Esophagus muscularis mucosa (tissue), 4 donors: ENCODE measurements at regions not wholly inside any gene's neighbourhood (a gene's known extent, or its start where the extent isn't known, plus 50 kb on each side); places are given as distances from the start of the nearest gene placed in this dataset.

Experiments used
- DNase-seq: peaks from one replicate; pipeline ENCODE4 v3.0.0-alpha.2; 2017; ENCODE audit errors: extremely low spot score
- H3K27ac ChIP-seq, 4 donors: fragments of 200-600 bp; sonication (generic); replicated peaks in 1 of 4; 1 replicate in 3 of 4; 2 replicates in 1 of 4; pipeline ENCODE4 v1.5.1; 2016 to 2019; ENCODE audit warnings: mild to moderate bottlenecking in 1 of 4
- H3K27me3 ChIP-seq, 4 donors: fragments of 200-600 bp; sonication (generic); one replicate each; pipeline versions ENCODE4 v1.5.1 to v1.6.0; 2016 to 2019
- H3K36me3 ChIP-seq, 4 donors: fragments of 200-600 bp; sonication (generic); one replicate each; pipeline ENCODE4 v1.5.1; 2016 to 2019
- H3K4me1 ChIP-seq, 4 donors: fragments of 200-600 bp; sonication (generic); one replicate each; pipeline ENCODE4 v1.5.1; 2016 to 2019
- H3K4me3 ChIP-seq, 4 donors: fragments of 200-600 bp; sonication (generic); 1 replicate in 2 of 4; 2 replicates in 2 of 4; pipeline ENCODE4 v1.5.1; 2016 to 2019; ENCODE audit warnings: mild to moderate bottlenecking in 4 of 4, moderate library complexity in 1 of 4
- H3K9me3 ChIP-seq, 4 donors: fragments of 200-600 bp; sonication (generic); 1 replicate in 3 of 4; 2 replicates in 1 of 4; pipeline ENCODE4 v1.5.1; 2016 to 2019
- EP300 ChIP-seq: sonication (generic); formaldehyde crosslinking; IDR thresholded peaks from one replicate; pipeline ENCODE4 v1.6.1; 2017; ENCODE audit warnings: antibody characterized with exemption
- POLR2A ChIP-seq: fragments of 450-650 bp; IDR thresholded peaks from one replicate; pipeline ENCODE4 v1.6.1; 2017; ENCODE audit warnings: antibody characterized with exemption, moderate library complexity, mild to moderate bottlenecking, low read depth
- POLR2AphosphoS5 ChIP-seq, 2 donors: sonication (generic); formaldehyde crosslinking; IDR thresholded peaks; one replicate each; pipeline ENCODE4 v1.6.1; 2017; ENCODE audit warnings: antibody characterized with exemption in 2 of 2
- WGBS: methylation state at CpG from one replicate; pipeline ENCODE4 v1.1.5; 2018; 5-methylcytosine and 5-hydroxymethylcytosine counted together
- intact Hi-C: fragments of 100-400 bp; cut with DNase I; formaldehyde crosslinking; loops from one replicate; pipeline ENCODE4 v1.15.1; 2023
- TF ChIP-seq, protein P1 (sequence below), 3 experiments: fragments of 200-600 bp in 2 of 3; fragments of 450-650 bp in 1 of 3; sonication (generic) in 2 of 3; IDR thresholded peaks; one replicate each; pipeline ENCODE4 v1.5.1; 2017 to 2019; ENCODE audit warnings: antibody characterized with exemption in 3 of 3, mild to moderate bottlenecking in 2 of 3, moderate library complexity in 1 of 3

- no peak for DNase-seq
- Histone ChIP-seq H3K27me3 (no peaks in the 10 kb centered on the region), H3K9me3 (no peaks in the 10 kb centered on the region), H3K4me1 (no peaks in the 10 kb centered on the region), H3K27ac (no peak overlapping the region), H3K36me3 (no peaks in the 10 kb centered on the region), H3K4me3 (no peak overlapping the region)
- TF ChIP-seq, protein P1, sequence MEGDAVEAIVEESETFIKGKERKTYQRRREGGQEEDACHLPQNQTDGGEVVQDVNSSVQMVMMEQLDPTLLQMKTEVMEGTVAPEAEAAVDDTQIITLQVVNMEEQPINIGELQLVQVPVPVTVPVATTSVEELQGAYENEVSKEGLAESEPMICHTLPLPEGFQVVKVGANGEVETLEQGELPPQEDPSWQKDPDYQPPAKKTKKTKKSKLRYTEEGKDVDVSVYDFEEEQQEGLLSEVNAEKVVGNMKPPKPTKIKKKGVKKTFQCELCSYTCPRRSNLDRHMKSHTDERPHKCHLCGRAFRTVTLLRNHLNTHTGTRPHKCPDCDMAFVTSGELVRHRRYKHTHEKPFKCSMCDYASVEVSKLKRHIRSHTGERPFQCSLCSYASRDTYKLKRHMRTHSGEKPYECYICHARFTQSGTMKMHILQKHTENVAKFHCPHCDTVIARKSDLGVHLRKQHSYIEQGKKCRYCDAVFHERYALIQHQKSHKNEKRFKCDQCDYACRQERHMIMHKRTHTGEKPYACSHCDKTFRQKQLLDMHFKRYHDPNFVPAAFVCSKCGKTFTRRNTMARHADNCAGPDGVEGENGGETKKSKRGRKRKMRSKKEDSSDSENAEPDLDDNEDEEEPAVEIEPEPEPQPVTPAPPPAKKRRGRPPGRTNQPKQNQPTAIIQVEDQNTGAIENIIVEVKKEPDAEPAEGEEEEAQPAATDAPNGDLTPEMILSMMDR (IDR thresholded peaks at IDR 0.05), result no peak
- no peak for TF ChIP-seq EP300
- no peak for TF ChIP-seq POLR2AphosphoS5 (IDR thresholded peaks at IDR 0.05)
- TF ChIP-seq POLR2A, result no peak
- 92% methylated on average over 3 of the region's 3 CpGs for WGBS
- intact Hi-C loops, result no loop called here
These were observed 204.4 kb downstream of the COG6 start for GRCh38 chr13:39859898-39860297.

DNA sequence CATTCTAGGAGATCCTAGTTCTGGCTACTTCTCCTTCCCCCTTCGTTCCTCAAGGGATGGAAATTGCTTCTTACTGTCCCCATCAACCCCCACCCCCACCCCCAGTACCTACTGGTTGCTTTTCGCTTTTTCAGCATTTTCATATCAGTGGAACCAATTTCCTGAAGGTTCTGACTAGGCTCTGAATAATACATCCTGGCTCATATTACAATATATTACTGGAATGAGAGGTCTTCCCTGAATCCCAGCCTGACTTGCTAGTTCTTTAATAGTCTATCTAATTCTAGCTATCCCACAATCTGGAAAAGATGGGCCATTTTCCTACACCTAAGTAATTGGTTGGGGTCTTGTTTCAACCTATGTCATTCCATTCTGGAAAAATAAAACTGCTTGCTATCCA lies 207.4 kb downstream of the COG6 start:
- DNase-seq, result no peak
- 91% methylated on average over 2 of the region's 2 CpGs for WGBS

DNA sequence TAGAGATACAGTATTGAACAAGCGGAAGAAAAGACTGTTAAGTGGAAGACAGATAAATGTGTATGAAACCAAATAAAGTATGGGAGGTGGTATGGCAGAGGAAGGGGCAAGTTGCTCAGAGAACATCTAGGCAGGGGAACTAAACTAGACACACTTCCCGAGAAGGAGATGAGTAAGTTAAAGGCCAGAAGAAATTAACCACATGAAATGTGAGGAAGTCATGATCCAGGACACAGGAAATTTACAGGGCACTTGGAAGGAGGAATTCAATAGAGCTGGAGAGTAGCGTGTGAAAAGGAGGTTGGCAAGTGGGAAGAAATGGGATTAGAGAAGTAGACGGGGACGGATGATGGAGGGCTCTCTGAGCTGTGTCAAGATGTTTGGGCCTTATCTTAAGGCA lies 208.8 kb downstream of the COG6 start:
- no peaks in the 10 kb centered on the region for H3K9me3 ChIP-seq
- TF ChIP-seq POLR2AphosphoS5 (IDR thresholded peaks at IDR 0.05), result no peak
- TF ChIP-seq, protein P1 (IDR thresholded peaks at IDR 0.05), result no peak
- TF ChIP-seq POLR2A, result no peak
- DNase-seq, result no peak
- H3K27me3 ChIP-seq, result no peaks in the 10 kb centered on the region
- WGBS, result 85% methylated on average over 5 of the region's 5 CpGs
- H3K36me3 ChIP-seq, result no peaks in the 10 kb centered on the region
- intact Hi-C loops, result no loop called here
- H3K4me1 ChIP-seq, result no peaks in the 10 kb centered on the region
- no peak overlapping the region for H3K27ac ChIP-seq
- H3K4me3 ChIP-seq, result no peak overlapping the region

More for the DNA sequence above, 207.4 kb downstream of the COG6 start:
- H3K4me3 ChIP-seq, result no peak overlapping the region
- H3K9me3 ChIP-seq, result no peaks in the 10 kb centered on the region
- no peaks in the 10 kb centered on the region for H3K4me1 ChIP-seq
- H3K36me3 ChIP-seq, result no peaks in the 10 kb centered on the region
- no peak overlapping the region for H3K27ac ChIP-seq
- intact Hi-C loops, result no loop called here
- H3K27me3 ChIP-seq, result no peaks in the 10 kb centered on the region
- TF ChIP-seq POLR2A (no peak), EP300 (no peak), POLR2AphosphoS5 (IDR thresholded peaks at IDR 0.05) (no peak)
- TF ChIP-seq, protein P1 (IDR thresholded peaks at IDR 0.05), result no peak

DNA sequence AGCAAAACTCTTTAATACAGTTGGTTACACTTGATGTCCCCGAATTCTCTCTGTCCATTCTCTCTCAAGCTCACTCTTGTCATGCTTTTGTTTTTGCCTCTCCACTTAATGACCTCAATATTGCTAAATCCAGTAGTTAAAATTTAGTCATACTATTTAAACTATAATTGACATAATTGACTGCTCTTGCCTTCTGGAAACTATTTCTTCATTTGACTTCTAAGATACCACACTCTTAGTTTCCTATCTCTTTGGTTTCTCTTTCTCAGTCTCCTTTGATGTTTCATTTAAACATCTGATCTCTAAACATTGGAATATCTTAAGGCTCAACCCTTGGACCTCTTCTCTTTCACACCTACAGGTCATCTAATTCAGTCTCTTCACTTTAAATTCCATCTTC lies 211.3 kb downstream of the COG6 start:
- intact Hi-C loops, result no loop called here
- Histone ChIP-seq H3K4me3 (no peak overlapping the region), H3K9me3 (no peaks in the 10 kb centered on the region), H3K4me1 (no peaks in the 10 kb centered on the region), H3K36me3 (no peaks in the 10 kb centered on the region), H3K27me3 (no peaks in the 10 kb centered on the region), H3K27ac (no peak overlapping the region)
- no peak for DNase-seq
- TF ChIP-seq POLR2AphosphoS5 (IDR thresholded peaks at IDR 0.05) (no peak), POLR2A (no peak), EP300 (no peak)
- TF ChIP-seq, protein P1 (IDR thresholded peaks at IDR 0.05), result no peak
- WGBS, result 100% methylated on average over 1 of the region's 1 CpG

- intact Hi-C loops, result no loop called here
- 94% methylated on average over 2 of the region's 2 CpGs for WGBS
These were observed 212.3 kb downstream of the COG6 start for GRCh38 chr13:39867807-39868206.

More at GRCh38 chr13:39867807-39868206, 212.3 kb downstream of the COG6 start:
- H3K27me3 ChIP-seq, result no peaks in the 10 kb centered on the region
- H3K4me3 ChIP-seq, result no peak overlapping the region
- DNase-seq, result no peak
- no peak overlapping the region for H3K27ac ChIP-seq
- H3K36me3 ChIP-seq, result no peaks in the 10 kb centered on the region
- TF ChIP-seq POLR2AphosphoS5 (IDR thresholded peaks at IDR 0.05), result no peak
- TF ChIP-seq, protein P1 (IDR thresholded peaks at IDR 0.05), result no peak
- no peak for TF ChIP-seq POLR2A
- TF ChIP-seq EP300, result no peak
- no peaks in the 10 kb centered on the region for H3K9me3 ChIP-seq
- H3K4me1 ChIP-seq, result no peaks in the 10 kb centered on the region
